ENCODE measurements at regions not wholly inside any gene's neighbourhood (a gene's known extent, or its start where the extent isn't known, plus 50 kb on each side); places are given as distances from the start of the nearest gene placed in this dataset.
"Not testable (repeated sequence)": the region's sequence is repeated elsewhere in the genome, so short reads cannot be mapped to it uniquely, and the experiment has no call there.

GRCh38 chr7:88615336-88615735 is 144.2 kb upstream of the ZNF804B start:
- FAIRE-seq, result no peak
- DNase-seq (ENCODE audit: low spot score), result no peak

GRCh38 chr7:88614736-88615135 is 144.8 kb upstream of the ZNF804B start:
- FAIRE-seq (no peak), DNase-seq (ENCODE audit: low spot score) (no peak)

- no peak for FAIRE-seq
- no peak for DNase-seq (ENCODE audit: low spot score)
Observed at GRCh38 chr7:88610942-88611341, 148.6 kb upstream of the ZNF804B start.

DNA sequence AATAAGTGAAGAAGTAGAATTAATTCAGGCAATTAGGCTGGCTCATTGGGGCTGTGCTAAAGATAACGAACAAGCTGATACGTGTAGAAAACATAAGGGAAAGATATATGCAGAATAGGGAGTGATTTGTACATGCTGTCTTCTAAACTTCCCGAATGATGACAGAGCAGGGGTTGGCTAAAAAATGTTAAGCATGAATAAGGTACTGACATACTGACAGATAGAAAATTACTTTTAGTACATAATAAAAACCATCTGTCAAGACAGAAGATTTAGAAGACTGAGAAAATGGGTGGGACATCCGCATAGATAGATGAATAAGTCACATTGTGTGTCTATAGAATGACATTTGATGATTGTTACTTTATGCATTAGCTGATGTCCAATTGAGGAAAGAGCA is 158.8 kb upstream of the ZNF804B start:
- no peak for FAIRE-seq

GRCh38 chr7:88599528-88599927 is 160.0 kb upstream of the ZNF804B start:
- FAIRE-seq (no peak), DNase-seq (ENCODE audit: low spot score) (no peak)

More for the DNA sequence above, 158.8 kb upstream of the ZNF804B start:
- DNase-seq (ENCODE audit: low spot score), result no peak

DNA sequence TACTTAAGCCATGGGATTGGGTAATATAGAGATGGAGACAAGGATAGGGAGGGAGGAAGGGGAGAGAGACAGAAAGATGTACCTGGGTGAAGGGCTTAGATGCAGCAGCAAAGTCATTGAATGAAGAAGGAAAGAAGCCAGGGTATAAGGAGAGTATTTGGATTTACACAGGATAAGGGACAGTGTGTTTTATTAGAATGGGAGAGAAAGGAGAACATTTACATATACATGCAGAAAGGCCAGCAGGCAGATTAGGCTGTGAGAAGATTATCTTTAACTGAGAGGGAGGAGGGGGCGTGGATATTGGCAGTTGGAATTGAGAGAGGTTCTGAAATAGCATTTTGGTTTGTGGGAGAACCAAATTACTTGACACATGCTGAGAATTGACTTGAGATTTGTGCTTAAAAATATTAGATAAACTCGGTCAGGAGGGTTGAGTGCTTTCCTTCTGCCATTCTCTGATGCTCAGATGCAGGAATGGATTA is 161.5 kb upstream of the ZNF804B start:
- no peak for FAIRE-seq

DNA sequence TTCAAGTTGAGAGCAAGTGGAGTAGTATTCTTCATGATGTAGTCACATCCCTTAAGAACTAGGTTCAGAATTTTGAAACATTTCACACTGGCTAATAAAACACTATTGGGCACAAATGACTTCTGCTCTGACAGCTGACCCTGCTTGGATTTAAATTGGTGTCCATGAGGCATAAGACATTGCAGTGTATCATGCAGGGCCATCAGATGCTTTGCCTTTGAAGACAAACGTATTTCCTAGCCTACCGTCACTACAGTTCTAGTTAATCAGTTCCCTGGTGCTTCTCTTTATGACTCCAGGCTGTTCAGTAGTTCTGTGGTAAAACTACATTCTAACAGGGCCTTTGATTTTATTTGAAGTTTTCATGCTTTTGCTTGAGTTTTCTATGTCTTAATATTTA is 168.5 kb upstream of the ZNF804B start:
- FAIRE-seq (no peak), DNase-seq (ENCODE audit: low spot score) (no peak)

More for the DNA sequence above, 161.5 kb upstream of the ZNF804B start:
- DNase-seq (ENCODE audit: low spot score), result no peak

DNA sequence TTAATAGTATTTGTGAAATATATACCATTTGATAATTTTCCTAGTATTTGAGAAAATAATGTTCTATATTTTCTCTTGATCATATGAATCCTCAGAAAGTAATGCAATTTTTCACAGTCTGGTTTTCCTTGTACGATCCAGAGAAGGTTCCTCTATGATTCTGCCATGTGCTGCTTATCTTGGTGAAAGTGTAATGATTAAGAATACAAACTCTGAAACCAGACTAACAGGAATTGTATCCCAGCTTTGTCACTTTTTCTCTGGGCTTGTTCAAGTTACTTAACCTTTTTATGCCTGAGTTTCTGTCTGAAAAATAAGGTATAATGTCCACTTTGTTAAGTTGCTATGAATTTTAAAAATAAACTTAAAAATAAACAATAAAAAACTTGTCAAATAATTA is 169.6 kb upstream of the ZNF804B start:
- no peak for DNase-seq (ENCODE audit: low spot score)
- FAIRE-seq, result no peak

DNA sequence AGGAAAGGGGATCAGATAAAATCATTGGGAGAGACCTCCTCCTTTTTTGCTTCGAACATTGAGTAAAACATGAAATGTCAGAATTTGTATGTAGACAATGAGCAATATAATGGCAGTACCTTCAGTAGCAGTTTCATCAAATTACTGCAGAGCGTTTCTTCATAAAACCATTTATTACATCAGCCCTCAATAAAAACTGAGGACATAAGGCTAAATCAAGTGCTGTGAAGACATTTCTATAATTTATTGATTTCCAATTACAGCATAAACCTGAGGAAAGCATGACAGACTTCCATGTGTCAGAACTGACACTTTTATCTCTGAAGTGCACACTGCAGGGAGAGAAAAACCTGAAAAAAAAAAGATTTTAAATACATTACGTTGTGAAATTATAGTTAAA is 172.6 kb upstream of the ZNF804B start:
- no peak for DNase-seq (ENCODE audit: low spot score)
- no peak for FAIRE-seq

DNA sequence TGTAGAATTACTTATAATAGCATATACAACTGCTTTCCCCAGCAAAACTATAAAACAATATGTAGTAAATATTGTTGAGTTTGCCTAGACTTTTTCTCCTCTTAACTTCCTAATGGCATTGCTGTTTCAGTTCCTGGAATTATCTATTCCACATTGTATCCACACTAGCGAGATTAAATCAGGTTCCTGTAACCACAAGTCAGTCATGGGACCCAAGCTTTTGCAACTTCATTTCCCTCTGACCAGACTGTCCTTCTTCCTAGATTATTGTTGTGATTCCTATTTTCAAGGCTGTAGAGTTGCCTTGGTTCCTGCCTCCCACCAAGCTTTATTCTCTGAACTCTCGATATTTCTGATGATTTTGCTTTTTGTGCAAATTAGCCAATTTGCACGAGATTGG is 173.3 kb upstream of the ZNF804B start:
- FAIRE-seq (no peak), DNase-seq (ENCODE audit: low spot score) (no peak)

DNA sequence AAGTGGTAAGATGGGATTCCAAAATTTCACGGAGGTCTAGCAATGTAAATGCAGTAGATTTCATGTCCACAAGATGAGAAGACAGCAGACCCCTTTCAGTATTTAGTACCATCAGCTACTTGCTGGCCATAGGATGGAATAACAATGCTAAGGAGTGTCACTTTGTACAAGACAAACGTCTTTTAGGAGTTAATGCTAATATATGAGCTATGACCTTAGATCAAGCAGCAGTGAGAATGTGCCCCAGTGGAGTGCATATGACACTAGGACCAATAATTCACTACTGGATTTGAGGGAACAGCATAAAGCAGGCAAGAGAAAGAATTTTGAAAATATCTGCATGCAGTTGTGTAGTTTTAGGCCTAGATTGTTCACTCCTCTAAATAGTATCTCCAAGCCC is 182.8 kb upstream of the ZNF804B start:
- FAIRE-seq (no peak), DNase-seq (ENCODE audit: low spot score) (no peak)

DNA sequence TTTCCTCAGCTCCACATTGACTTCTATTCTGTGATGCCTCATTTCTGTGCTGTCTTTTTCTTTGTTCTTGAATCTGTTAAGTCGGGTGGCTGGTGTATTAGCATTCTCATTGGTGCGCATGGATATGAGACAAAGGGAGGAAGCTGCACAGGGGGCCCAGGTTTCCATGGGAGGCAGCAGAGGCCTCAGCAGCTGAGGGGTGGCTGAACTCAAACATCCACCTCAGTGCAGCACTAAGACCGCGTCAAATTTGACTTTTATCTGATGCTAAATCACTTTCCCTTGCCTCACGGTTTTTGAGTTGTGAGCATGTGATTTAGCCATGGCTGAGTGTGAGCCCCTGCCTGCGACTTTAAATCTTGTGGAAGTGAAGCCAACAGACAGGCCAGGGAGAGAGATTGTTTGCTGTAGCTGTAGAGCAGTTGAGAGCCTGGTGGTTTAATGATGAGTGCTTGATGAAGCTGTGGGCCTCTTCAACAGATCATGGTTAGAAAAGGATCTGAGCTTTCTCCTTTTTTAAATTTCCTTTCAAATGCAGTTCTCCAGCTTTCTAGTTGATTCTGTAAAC is 193.3 kb upstream of the ZNF804B start:
- no peak for FAIRE-seq

DNA sequence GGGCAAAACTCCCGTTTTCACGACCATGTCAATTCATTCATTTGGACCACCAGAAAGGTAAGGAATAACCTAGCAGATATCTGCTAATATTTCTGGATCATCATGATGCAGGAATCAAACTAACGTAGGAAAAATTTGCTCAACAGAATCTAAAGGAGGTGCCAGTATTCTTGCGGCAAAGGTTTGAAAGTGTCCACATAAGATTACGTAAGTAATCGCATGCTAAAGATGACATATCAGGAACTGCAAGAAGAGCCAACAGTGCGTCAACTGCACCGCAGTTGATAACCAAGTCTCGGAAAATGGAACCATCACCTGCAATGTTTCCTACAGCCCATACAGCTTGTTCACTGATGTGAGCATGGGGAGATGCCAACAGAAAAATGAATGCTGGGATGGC is 194.1 kb upstream of the ZNF804B start:
- FAIRE-seq (no peak), DNase-seq (ENCODE audit: low spot score) (no peak)

More for the DNA sequence above, 193.3 kb upstream of the ZNF804B start:
- DNase-seq (ENCODE audit: low spot score), result no peak

GRCh38 chr7:88556441-88556840 is 203.1 kb upstream of the ZNF804B start:
- FAIRE-seq; DNase-seq (ENCODE audit: low spot score): not testable (repeated sequence)

GRCh38 chr7:88554847-88555246 is 204.7 kb upstream of the ZNF804B start:
- DNase-seq (ENCODE audit: low spot score); FAIRE-seq: not testable (repeated sequence)

DNA sequence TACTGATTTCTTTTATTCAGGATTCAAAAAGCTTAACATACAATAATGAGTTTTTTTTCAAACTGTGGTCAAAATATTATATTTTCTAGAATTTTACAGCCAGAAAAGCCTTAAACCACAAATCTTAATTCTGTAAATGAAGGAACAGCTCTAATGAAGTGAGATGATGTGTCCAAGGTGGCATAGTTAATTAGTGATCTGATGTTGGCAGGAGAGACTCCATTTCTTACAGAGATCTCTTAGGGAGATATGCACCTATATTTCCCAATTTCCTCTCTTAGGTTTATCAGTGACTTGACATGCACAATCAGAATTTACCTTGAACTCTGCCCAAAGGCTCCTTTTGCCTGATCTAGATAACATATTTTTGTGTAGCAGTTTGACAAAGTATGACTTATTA is 211.1 kb upstream of the ZNF804B start:
- FAIRE-seq (no peak), DNase-seq (ENCODE audit: low spot score) (no peak)

GRCh38 chr7:88546808-88547207 is 212.7 kb upstream of the ZNF804B start:
- DNase-seq (ENCODE audit: low spot score), result peak; percentile 17
- no peak for FAIRE-seq

DNA sequence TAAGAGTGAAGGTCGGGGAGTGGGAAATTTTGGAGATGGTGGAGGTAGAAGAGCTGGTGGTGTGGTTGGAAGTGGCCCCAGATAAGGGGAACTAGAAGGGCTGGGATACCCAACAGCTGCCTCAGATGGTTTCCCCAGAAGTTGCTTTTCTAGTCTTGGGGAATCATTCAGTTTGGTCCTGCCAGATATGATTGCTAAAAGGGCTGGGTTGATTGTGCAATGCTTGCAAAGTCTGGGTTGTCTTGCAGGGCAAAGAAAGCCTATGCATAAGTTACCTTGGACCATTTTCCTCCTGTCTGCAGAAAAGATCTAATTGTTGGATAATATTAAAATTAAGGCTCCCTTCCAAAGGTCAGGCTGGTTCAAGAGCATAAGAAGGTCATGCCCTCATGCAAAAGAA is 213.8 kb upstream of the ZNF804B start:
- FAIRE-seq, result no peak
- DNase-seq (ENCODE audit: low spot score), result no peak

GRCh38 chr7:88540012-88540411 is 219.5 kb upstream of the ZNF804B start:
- no peak for DNase-seq (ENCODE audit: low spot score)
- FAIRE-seq, result no peak

DNA sequence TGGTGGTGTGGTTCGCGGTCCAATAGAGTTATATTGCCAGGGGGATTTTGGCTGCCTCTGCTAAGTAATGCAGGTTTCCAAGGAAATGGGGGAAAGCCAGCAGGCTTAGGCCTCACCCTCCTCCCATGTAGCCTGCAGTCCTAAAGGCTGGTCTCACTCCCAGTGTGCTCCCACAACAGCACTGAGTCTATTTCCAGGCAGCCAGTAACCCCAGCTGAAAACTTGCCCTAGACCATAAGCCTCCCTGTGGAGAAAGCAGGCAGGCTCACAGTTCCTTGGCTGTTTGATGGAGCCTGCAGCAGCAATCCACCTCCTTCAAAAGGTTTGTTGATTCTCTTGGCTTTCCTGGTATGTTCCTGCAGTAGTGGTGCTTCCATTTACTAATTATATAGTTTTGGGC is 220.0 kb upstream of the ZNF804B start:
- DNase-seq (ENCODE audit: low spot score) (no peak), FAIRE-seq (no peak)

DNA sequence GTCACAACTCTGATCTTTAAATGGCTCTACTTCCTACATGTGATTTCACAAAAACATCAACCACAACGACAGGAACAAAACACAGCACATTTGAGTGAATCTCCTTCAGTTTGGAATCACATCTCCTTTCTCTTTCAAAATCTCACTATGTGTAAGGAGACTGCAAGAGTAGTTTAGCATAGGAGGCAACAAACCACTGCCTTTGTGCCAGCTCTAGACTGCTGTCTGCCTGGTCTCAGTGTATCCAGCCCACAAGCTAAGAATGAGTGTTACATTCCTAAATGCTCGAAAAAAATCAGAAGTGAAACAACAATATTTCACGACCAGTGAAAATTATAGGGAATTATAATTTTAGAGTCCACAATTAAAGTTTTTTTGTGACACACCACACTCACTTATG is 217.0 kb upstream of the STEAP4 start:
- FAIRE-seq (no peak), DNase-seq (ENCODE audit: low spot score) (no peak)

DNA sequence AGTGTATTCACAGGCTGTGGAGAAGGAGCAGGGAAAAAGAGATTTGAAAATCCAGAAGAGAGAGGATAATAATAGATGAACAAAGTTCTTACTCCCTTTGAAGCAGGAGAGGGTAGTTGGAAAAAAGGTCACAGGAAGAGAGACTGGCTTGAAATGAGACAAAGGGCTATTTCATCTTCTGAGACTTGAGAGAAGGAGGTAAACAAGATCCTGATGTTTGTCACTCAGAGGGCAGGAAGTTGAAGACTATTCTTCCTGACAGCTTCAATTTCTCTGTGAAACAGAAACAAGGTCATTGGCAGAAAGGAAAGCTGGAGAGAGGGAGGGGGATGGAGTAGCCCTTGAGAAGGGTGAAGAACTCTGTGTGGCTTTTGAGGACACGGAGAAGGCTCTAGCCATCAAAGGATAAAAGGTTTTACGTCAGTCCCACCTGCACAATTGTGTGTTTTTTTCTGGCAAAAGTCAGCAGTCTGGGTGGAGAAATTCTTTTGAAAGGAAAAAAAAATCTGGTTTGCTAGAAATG is 216.1 kb upstream of the STEAP4 start:
- DNase-seq (ENCODE audit: low spot score), result no peak
- no peak for FAIRE-seq

GRCh38 chr7:88516429-88516828 is 209.7 kb upstream of the STEAP4 start:
- DNase-seq (ENCODE audit: low spot score) (no peak), FAIRE-seq (no peak)

DNA sequence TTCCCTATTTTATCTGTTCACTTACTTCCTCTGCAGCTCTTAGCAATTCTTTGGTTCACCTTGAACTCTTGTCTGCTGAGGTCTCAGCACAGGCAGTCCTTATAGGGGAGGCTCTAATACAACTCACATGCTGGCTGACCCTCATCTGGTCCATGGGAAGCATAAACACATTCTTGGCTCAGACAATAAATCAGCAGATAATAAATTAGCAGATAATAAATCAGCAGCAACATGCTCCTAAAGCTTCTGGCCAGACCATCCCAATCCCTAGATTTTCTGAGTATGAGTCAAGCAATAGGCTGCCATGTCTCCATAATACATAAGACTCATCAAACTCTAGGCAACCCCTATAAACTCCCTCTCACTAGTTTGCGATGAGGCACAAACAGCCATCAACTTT is 208.6 kb upstream of the STEAP4 start:
- FAIRE-seq (no peak), DNase-seq (ENCODE audit: low spot score) (no peak)
